H1 (cell line): ENCODE measurements at regions not wholly inside any gene's neighbourhood (a gene's known extent, or its start where the extent isn't known, plus 50 kb on each side); places are given as distances from the start of the nearest gene placed in this dataset.

Source experiments
- CTCF ChIA-PET: fragments of 300-600 bp; sonication (Branson Sonifier 250); formaldehyde crosslinking; loops from one replicate; lab custom pipeline; 2021; ENCODE audit not compliant: partially characterized antibody; lab: Charles Lee
- POLR2A ChIA-PET: fragments of 300-600 bp; sonication (Branson Sonifier 250); formaldehyde crosslinking; loops from one replicate; lab custom pipeline; 2021; ENCODE audit warnings: inconsistent platforms; ENCODE audit not compliant: partially characterized antibody; lab: Charles Lee
- DNase-seq, 2 experiments: peaks; one replicate each; pipeline versions ENCODE4 v3.0.0 to v3.0.0-alpha.2; 2010 to 2022; ENCODE audit warnings: low spot score in 2 of 2, low read depth in 1 of 2, mixed read lengths in 1 of 2
- FAIRE-seq: peaks from 2 replicates; lab custom pipeline; 2011; peaks lifted over from hg19 to GRCh38; lab: Jason Lieb, UNC
- H2AFZ ChIP-seq: 2 replicates; pipeline ENCODE4 v1.8.1; 2012; ENCODE audit warnings: low read length, inconsistent platforms
- H2AK5ac ChIP-seq: 2 replicates; pipeline ENCODE4 v1.6.1; 2013; ENCODE audit warnings: low read depth, low read length
- H2BK120ac ChIP-seq: replicated peaks from 2 replicates; pipeline ENCODE3; 2013; ENCODE audit warnings: low read depth, low read length, inconsistent platforms
- H2BK12ac ChIP-seq: 2 replicates; pipeline ENCODE4 v1.6.1; 2013; ENCODE audit warnings: low read depth, low read length
- H2BK15ac ChIP-seq: 2 replicates; pipeline ENCODE4 v1.6.1; 2013; ENCODE audit warnings: low read length
- H2BK20ac ChIP-seq: 2 replicates; pipeline ENCODE4 v1.6.1; 2013; ENCODE audit warnings: low read length
- H2BK5ac ChIP-seq: 2 replicates; pipeline ENCODE4 v1.6.1; 2013; ENCODE audit warnings: low read depth, low read length
- H3K14ac ChIP-seq: 2 replicates; pipeline ENCODE4 v1.6.1; 2013; ENCODE audit warnings: inconsistent platforms; ENCODE audit not compliant: insufficient read length
- H3K18ac ChIP-seq: 2 replicates; pipeline ENCODE4 v1.6.1; 2013; ENCODE audit warnings: low read length; ENCODE audit errors: extremely low read depth
- H3K23ac ChIP-seq: 2 replicates; pipeline ENCODE4 v1.6.1; 2013; ENCODE audit warnings: inconsistent platforms; ENCODE audit not compliant: insufficient read length
- H3K23me2 ChIP-seq: 2 replicates; pipeline ENCODE4 v1.6.1; 2013; ENCODE audit warnings: low read depth, low read length
- H3K27ac ChIP-seq: 2 replicates; pipeline ENCODE4 v1.6.1; 2011; ENCODE audit warnings: low read depth, low read length, inconsistent platforms
- H3K27me3 ChIP-seq, 4 experiments: replicated peaks in 1 of 4; 1 replicate in 1 of 4; 2 replicates in 3 of 4; pipeline versions ENCODE4 v1.6.1 to v1.8.1; 2011 to 2013; ENCODE audit warnings: low read length in 3 of 4, mild to moderate bottlenecking in 3 of 4, inconsistent platforms in 2 of 4, mixed read lengths in 2 of 4, moderate library complexity in 1 of 4; ENCODE audit not compliant: control insufficient read depth in 3 of 4, insufficient read depth in 3 of 4; ENCODE audit errors: extremely low read depth in 1 of 4
- H3K36me3 ChIP-seq, 4 experiments: 2 replicates each; pipeline versions ENCODE4 v1.6.1 to v1.8.1; 2011 to 2013; ENCODE audit warnings: mild to moderate bottlenecking in 4 of 4, low read length in 3 of 4, moderate library complexity in 2 of 4, control low read depth in 1 of 4, inconsistent platforms in 1 of 4; ENCODE audit not compliant: insufficient read depth in 4 of 4, control insufficient read depth in 2 of 4
- H3K4ac ChIP-seq: replicated peaks from 2 replicates; pipeline ENCODE3; 2013; ENCODE audit warnings: low read length, low read depth, mixed read lengths, inconsistent platforms; ENCODE audit not compliant: insufficient read length
- H3K4me1 ChIP-seq, 4 experiments: replicated peaks in 1 of 4; 1 replicate in 1 of 4; 2 replicates in 3 of 4; pipeline versions ENCODE4 v1.6.1 to v1.8.1; 2011 to 2013; ENCODE audit warnings: low read length in 3 of 4, inconsistent platforms in 2 of 4, mixed read lengths in 1 of 4; ENCODE audit not compliant: insufficient read depth in 4 of 4, control insufficient read depth in 3 of 4
- H3K4me2 ChIP-seq, 2 experiments: 2 replicates each; pipeline versions ENCODE4 v1.6.1 to v1.8.1; 2011 to 2013; ENCODE audit warnings: low read depth in 2 of 2, low read length in 2 of 2, control low read depth in 1 of 2, inconsistent platforms in 1 of 2, mild to moderate bottlenecking in 1 of 2; ENCODE audit not compliant: insufficient read depth in 1 of 2
- H3K4me3 ChIP-seq, 4 experiments: fragments of 200-600, 300-600 bp in 1 of 4; sonication (generic), shearing (Covaris generic), sonication (Bioruptor Twin) in 1 of 4; 2 replicates each; pipeline versions ENCODE4 v1.5.1 to v1.8.1; 2011 to 2016; ENCODE audit warnings: low read length in 4 of 4, low read depth in 3 of 4, control low read depth in 2 of 4, inconsistent platforms in 2 of 4, mild to moderate bottlenecking in 2 of 4, mixed read lengths in 1 of 4, moderate library complexity in 1 of 4; ENCODE audit not compliant: insufficient read depth in 2 of 4; ENCODE audit errors: extremely low read depth in 1 of 4
- H3K56ac ChIP-seq: replicated peaks from 2 replicates; pipeline ENCODE3; 2013; ENCODE audit warnings: low read depth, mild to moderate bottlenecking, mixed read lengths, low read length, inconsistent platforms; ENCODE audit not compliant: insufficient read length
- H3K79me1 ChIP-seq: 2 replicates; pipeline ENCODE4 v1.6.1; 2013; ENCODE audit warnings: low read depth, low read length, control low read depth
- H3K79me2 ChIP-seq, 2 experiments: 2 replicates each; pipeline versions ENCODE4 v1.6.1 to v1.8.1; 2012 to 2013; ENCODE audit warnings: low read length in 2 of 2, mild to moderate bottlenecking in 2 of 2, inconsistent platforms in 1 of 2; ENCODE audit not compliant: insufficient read depth in 2 of 2, control insufficient read depth in 1 of 2
- H3K9ac ChIP-seq, 4 experiments: replicated peaks in 1 of 4; 1 replicate in 1 of 4; 2 replicates in 3 of 4; pipeline versions ENCODE4 v1.6.1 to v1.8.1; 2011 to 2013; ENCODE audit warnings: low read depth in 3 of 4, low read length in 3 of 4, control low read depth in 2 of 4, mild to moderate bottlenecking in 2 of 4, moderate library complexity in 2 of 4, inconsistent platforms in 1 of 4; ENCODE audit errors: extremely low read depth in 1 of 4
- H3K9me3 ChIP-seq, 2 experiments: 2 replicates each; pipeline versions ENCODE4 v1.6.1 to v1.8.1; 2012 to 2013; ENCODE audit warnings: mild to moderate bottlenecking in 2 of 2, moderate library complexity in 2 of 2, control low read depth in 1 of 2, inconsistent platforms in 1 of 2, low read depth in 1 of 2, low read length in 1 of 2, mixed read lengths in 1 of 2; ENCODE audit not compliant: insufficient read depth in 2 of 2
- H4K20me1 ChIP-seq, 2 experiments: replicated peaks in 1 of 2; 2 replicates each; pipeline versions ENCODE3 to v1.8.1; 2011 to 2013; ENCODE audit warnings: inconsistent platforms in 2 of 2, low read length in 2 of 2, mild to moderate bottlenecking in 1 of 2; ENCODE audit not compliant: insufficient read depth in 2 of 2, control insufficient read depth in 1 of 2
- H4K5ac ChIP-seq: 2 replicates; pipeline ENCODE4 v1.6.1; 2013; ENCODE audit warnings: low read length, low read depth, mixed read lengths, inconsistent platforms; ENCODE audit not compliant: insufficient read length
- H4K8ac ChIP-seq: 2 replicates; pipeline ENCODE4 v1.8.0; 2013; ENCODE audit warnings: mild to moderate bottlenecking, moderate library complexity, low read length, inconsistent platforms; ENCODE audit not compliant: insufficient read depth; ENCODE audit errors: extremely low read depth
- H4K91ac ChIP-seq: replicated peaks from 2 replicates; pipeline ENCODE3; 2013; ENCODE audit warnings: low read length, mixed read lengths, inconsistent platforms; ENCODE audit not compliant: insufficient read length
- SIN3A ChIP-seq, 2 experiments: IDR thresholded peaks in 1 of 2; conservative IDR thresholded peaks in 1 of 2; 2 replicates each; pipeline ENCODE4 v1.6.1; 2011 to 2012; ENCODE audit warnings: low read length in 2 of 2, improper control_type of control experiment in 1 of 2, low read depth in 1 of 2, mild to moderate bottlenecking in 1 of 2
- TAF1 ChIP-seq: IDR thresholded peaks from 2 replicates; pipeline ENCODE4 v1.6.1; 2011; ENCODE audit warnings: mild to moderate bottlenecking, low read depth, low read length
- whole genome bisulfite sequencing, 2 experiments: shearing (Covaris generic) in 1 of 2; methylation state at CpG; one replicate each; pipeline versions ENCODE4 v1.1.6 to v1.1.7; 2013 to 2015; ENCODE audit warnings: low lambda C conversion rate in 2 of 2, mixed read lengths in 2 of 2, inconsistent platforms in 1 of 2, low coverage in 1 of 2, missing lambda C conversion rate in 1 of 2; ENCODE audit not compliant: insufficient replicate concordance in 2 of 2, insufficient coverage in 1 of 2, insufficient read length in 1 of 2; ENCODE audit errors: extremely low coverage in 1 of 2, missing lambda C conversion rate in 1 of 2; 5-methylcytosine and 5-hydroxymethylcytosine counted together

DNA sequence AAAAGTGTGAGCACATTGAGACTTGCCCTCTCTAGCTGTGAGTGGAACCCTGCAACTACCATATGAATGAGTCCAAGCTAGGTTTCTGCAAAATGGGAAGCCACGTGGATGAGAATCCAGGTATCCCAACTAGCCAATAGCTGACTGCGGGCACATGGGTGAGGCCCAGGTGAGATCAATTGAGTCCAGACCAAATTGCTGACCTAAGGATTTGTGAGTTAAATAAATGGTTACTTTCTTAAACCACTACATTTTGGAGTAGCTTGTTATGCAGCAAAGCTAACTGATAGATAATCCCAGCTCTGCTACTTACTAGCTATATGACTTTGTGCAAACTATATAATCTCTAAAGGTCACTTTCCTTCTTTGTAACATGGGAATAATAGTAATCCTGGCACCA is 150.3 kb upstream of the LCORL start:
- no peaks in the 10 kb centered on the region for H3K79me1 ChIP-seq
- no peak overlapping the region for H4K8ac ChIP-seq
- H3K14ac ChIP-seq, result no peak overlapping the region
- no peak overlapping the region for H4K91ac ChIP-seq
- no peak overlapping the region for H2BK15ac ChIP-seq
- H2BK12ac ChIP-seq, result no peak overlapping the region
- no peak for TF ChIP-seq SIN3A (conservative IDR thresholded peaks at IDR 0.05 in 1 of 2, IDR thresholded peaks at IDR 0.05 in 1 of 2; ENCODE audit: low read depth in 1 of 2, low read length in 2 of 2)
- no peak for TF ChIP-seq TAF1
- no peak overlapping the region for H3K4me2 ChIP-seq
- no peak overlapping the region for H2BK120ac ChIP-seq
- no peak overlapping the region for H4K5ac ChIP-seq
- no peak overlapping the region for H2AK5ac ChIP-seq
- ChIA-PET CTCF (interaction anchor here (1.0 kb wide), 1 partner anchor 131 kb away, joined by 3 read pairs; no protein-coding TSS in a partner anchor), POLR2A (no interaction called here)
- no peaks in the 10 kb centered on the region for H3K23me2 ChIP-seq
- FAIRE-seq (no peak), DNase-seq (no peak)
- no peaks in the 10 kb centered on the region for H3K4me1 ChIP-seq
- 58% methylated on average over 2 of the region's 2 CpGs; no CpG with 5 or more reads in 1 of the 2 experiments for WGBS, 2 experiments
- H3K27ac ChIP-seq, result no peak overlapping the region
- no peaks in the 10 kb centered on the region for H4K20me1 ChIP-seq
- H3K23ac ChIP-seq, result no peak overlapping the region
- no peaks in the 10 kb centered on the region for H3K36me3 ChIP-seq
- H2BK20ac ChIP-seq, result no peak overlapping the region
- peaks cover 42 to 56% of the 10 kb centered on the region in 2 experiments for H3K9me3 ChIP-seq
- H3K9ac ChIP-seq, result no peak overlapping the region
- H3K4me3 ChIP-seq, result no peak overlapping the region
- no peaks in the 10 kb centered on the region for H3K79me2 ChIP-seq
- no peak overlapping the region for H2BK5ac ChIP-seq
- H3K27me3 ChIP-seq, result no peaks in the 10 kb centered on the region
- H2AFZ ChIP-seq, result no peak overlapping the region
- H3K56ac ChIP-seq, result no peak overlapping the region
- no peak overlapping the region for H3K18ac ChIP-seq
- no peak overlapping the region for H3K4ac ChIP-seq
